ENCODE measurements at regions not wholly inside any gene's neighbourhood (a gene's known extent, or its start where the extent isn't known, plus 50 kb on each side); places are given as distances from the start of the nearest gene placed in this dataset.

GRCh38 chr21:23837564-23837963 lies 1769.7 kb downstream of the MRPL39 start:
- Histone ChIP-seq H2BK5ac (ENCODE audit: low read depth, low read length, poor library complexity, severe bottlenecking) (no peak overlapping the region), H3K14ac (ENCODE audit: low read length in 2 of 2) (no peak overlapping the region), H2BK12ac (ENCODE audit: low read length in 2 of 2) (no peak overlapping the region), H3K23ac (ENCODE audit: low read length in 2 of 2) (no peak overlapping the region), H3K4ac (ENCODE audit: low read depth in 1 of 2, low read length in 2 of 2) (no peak overlapping the region), H3K27ac (ENCODE audit: low read length, poor library complexity, severe bottlenecking) (no peak overlapping the region), H3K4me1 (ENCODE audit: control insufficient read depth, insufficient read depth, low read depth, low read length) (no peaks in the 10 kb centered on the region), H2AFZ (ENCODE audit: low read depth, low read length) (no peak overlapping the region), H3K9ac (ENCODE audit: low read length) (no peak overlapping the region), H4K91ac (ENCODE audit: low read length) (no peak overlapping the region), H3K18ac (ENCODE audit: low read depth in 1 of 2, low read length in 2 of 2) (no peak overlapping the region), H4K8ac (ENCODE audit: low read length) (no peak overlapping the region), H3K36me3 (ENCODE audit: control insufficient read depth in 1 of 2, insufficient read depth in 2 of 2, low read depth in 1 of 2, low read length in 2 of 2) (no peaks in the 10 kb centered on the region), H3K27me3 (ENCODE audit: control insufficient read depth in 1 of 2, insufficient read depth in 1 of 2, low read length in 2 of 2) (no peaks in the 10 kb centered on the region), H3K4me2 (ENCODE audit: low read length, poor library complexity, severe bottlenecking) (no peak overlapping the region), H3K4me3 (ENCODE audit: insufficient read depth in 1 of 2, low read depth in 1 of 2, low read length in 2 of 2) (no peak overlapping the region), H3K79me1 (replicated peaks; ENCODE audit: low read length, poor library complexity, severe bottlenecking) (no peaks in the 10 kb centered on the region), H2BK15ac (ENCODE audit: low read depth, poor library complexity, severe bottlenecking) (no peak overlapping the region), H3K9me3 (ENCODE audit: control insufficient read depth, low read length) (peaks cover 10% of the 10 kb centered on the region), H2BK120ac (ENCODE audit: low read depth, low read length) (no peak overlapping the region), H2AK5ac (ENCODE audit: low read length, severe bottlenecking) (no peak overlapping the region)
- DNase-seq = no peak
- WGBS = 68% methylated on average over 3 of the region's 3 CpGs

- H3K14ac ChIP-seq (ENCODE audit: low read length in 2 of 2) = no peak overlapping the region
- WGBS = 69% methylated on average over 2 of the region's 3 CpGs
- no peak overlapping the region for H2BK15ac ChIP-seq (ENCODE audit: low read depth, poor library complexity, severe bottlenecking)
- H3K23ac ChIP-seq (ENCODE audit: low read length in 2 of 2) = no peak overlapping the region
- H3K4me3 ChIP-seq (ENCODE audit: insufficient read depth in 1 of 2, low read depth in 1 of 2, low read length in 2 of 2) = no peak overlapping the region
- H2BK5ac ChIP-seq (ENCODE audit: low read depth, low read length, poor library complexity, severe bottlenecking) = no peak overlapping the region
- H3K4ac ChIP-seq (ENCODE audit: low read depth in 1 of 2, low read length in 2 of 2) = no peak overlapping the region
- H3K9me3 ChIP-seq (ENCODE audit: control insufficient read depth, low read length) = no peaks in the 10 kb centered on the region
- no peak overlapping the region for H3K27ac ChIP-seq (ENCODE audit: low read length, poor library complexity, severe bottlenecking)
- H2BK12ac ChIP-seq (ENCODE audit: low read length in 2 of 2) = no peak overlapping the region
- H3K36me3 ChIP-seq (ENCODE audit: control insufficient read depth in 1 of 2, insufficient read depth in 2 of 2, low read depth in 1 of 2, low read length in 2 of 2) = no peaks in the 10 kb centered on the region
- H3K4me2 ChIP-seq (ENCODE audit: low read length, poor library complexity, severe bottlenecking) = no peak overlapping the region
- no peak overlapping the region for H2BK120ac ChIP-seq (ENCODE audit: low read depth, low read length)
- H3K79me1 ChIP-seq (replicated peaks; ENCODE audit: low read length, poor library complexity, severe bottlenecking) = no peaks in the 10 kb centered on the region
- H3K4me1 ChIP-seq (ENCODE audit: control insufficient read depth, insufficient read depth, low read depth, low read length) = no peaks in the 10 kb centered on the region
- no peak overlapping the region for H4K91ac ChIP-seq (ENCODE audit: low read length)
- no peak overlapping the region for H3K9ac ChIP-seq (ENCODE audit: low read length)
- no peak overlapping the region for H3K18ac ChIP-seq (ENCODE audit: low read depth in 1 of 2, low read length in 2 of 2)
- no peak overlapping the region for H2AK5ac ChIP-seq (ENCODE audit: low read length, severe bottlenecking)
- H2AFZ ChIP-seq (ENCODE audit: low read depth, low read length) = no peak overlapping the region
- DNase-seq = no peak
- H4K8ac ChIP-seq (ENCODE audit: low read length) = no peak overlapping the region
- no peaks in the 10 kb centered on the region for H3K27me3 ChIP-seq (ENCODE audit: control insufficient read depth in 1 of 2, insufficient read depth in 1 of 2, low read length in 2 of 2)
Observed at GRCh38 chr21:23822760-23823159, 1784.5 kb downstream of the MRPL39 start.

GRCh38 chr21:23817337-23817736 lies 1789.9 kb downstream of the MRPL39 start:
- H3K4me3 ChIP-seq (ENCODE audit: insufficient read depth in 1 of 2, low read depth in 1 of 2, low read length in 2 of 2) = no peak overlapping the region
- H3K14ac ChIP-seq (ENCODE audit: low read length in 2 of 2) = no peak overlapping the region
- no peak overlapping the region for H3K4ac ChIP-seq (ENCODE audit: low read depth in 1 of 2, low read length in 2 of 2)
- H2BK120ac ChIP-seq (ENCODE audit: low read depth, low read length) = no peak overlapping the region
- H3K27me3 ChIP-seq (ENCODE audit: control insufficient read depth in 1 of 2, insufficient read depth in 1 of 2, low read length in 2 of 2) = no peaks in the 10 kb centered on the region
- H3K36me3 ChIP-seq (ENCODE audit: control insufficient read depth in 1 of 2, insufficient read depth in 2 of 2, low read depth in 1 of 2, low read length in 2 of 2) = no peaks in the 10 kb centered on the region
- no peak overlapping the region for H2AK5ac ChIP-seq (ENCODE audit: low read length, severe bottlenecking)
- no peak overlapping the region for H4K8ac ChIP-seq (ENCODE audit: low read length)
- H3K4me1 ChIP-seq (ENCODE audit: control insufficient read depth, insufficient read depth, low read depth, low read length) = no peaks in the 10 kb centered on the region
- H3K9me3 ChIP-seq (ENCODE audit: control insufficient read depth, low read length) = no peaks in the 10 kb centered on the region
- H3K9ac ChIP-seq (ENCODE audit: low read length) = no peak overlapping the region
- H3K18ac ChIP-seq (ENCODE audit: low read depth in 1 of 2, low read length in 2 of 2) = no peak overlapping the region
- no CpG with 5 or more reads among the region's 1 CpG for WGBS
- no peak for DNase-seq
- H4K91ac ChIP-seq (ENCODE audit: low read length) = no peak overlapping the region
- H2BK12ac ChIP-seq (ENCODE audit: low read length in 2 of 2) = no peak overlapping the region
- H2AFZ ChIP-seq (ENCODE audit: low read depth, low read length) = no peak overlapping the region
- H3K23ac ChIP-seq (ENCODE audit: low read length in 2 of 2) = no peak overlapping the region
- H2BK5ac ChIP-seq (ENCODE audit: low read depth, low read length, poor library complexity, severe bottlenecking) = no peak overlapping the region
- H2BK15ac ChIP-seq (ENCODE audit: low read depth, poor library complexity, severe bottlenecking) = no peak overlapping the region
- H3K27ac ChIP-seq (ENCODE audit: low read length, poor library complexity, severe bottlenecking) = no peak overlapping the region
- no peaks in the 10 kb centered on the region for H3K79me1 ChIP-seq (replicated peaks; ENCODE audit: low read length, poor library complexity, severe bottlenecking)
- no peak overlapping the region for H3K4me2 ChIP-seq (ENCODE audit: low read length, poor library complexity, severe bottlenecking)

GRCh38 chr21:23812485-23812884 lies 1794.8 kb downstream of the MRPL39 start:
- H3K27me3 ChIP-seq (ENCODE audit: control insufficient read depth in 1 of 2, insufficient read depth in 1 of 2, low read length in 2 of 2) = no peaks in the 10 kb centered on the region
- no peaks in the 10 kb centered on the region for H3K4me1 ChIP-seq (ENCODE audit: control insufficient read depth, insufficient read depth, low read depth, low read length)
- 68% methylated on average over 4 of the region's 4 CpGs for whole genome bisulfite sequencing
- H2BK12ac ChIP-seq (ENCODE audit: low read length in 2 of 2) = no peak overlapping the region
- H2AFZ ChIP-seq (ENCODE audit: low read depth, low read length) = no peak overlapping the region
- H4K91ac ChIP-seq (ENCODE audit: low read length) = no peak overlapping the region
- H3K4me2 ChIP-seq (ENCODE audit: low read length, poor library complexity, severe bottlenecking) = no peak overlapping the region
- no peak overlapping the region for H3K4ac ChIP-seq (ENCODE audit: low read depth in 1 of 2, low read length in 2 of 2)
- no peaks in the 10 kb centered on the region for H3K79me1 ChIP-seq (replicated peaks; ENCODE audit: low read length, poor library complexity, severe bottlenecking)
- H3K23ac ChIP-seq (ENCODE audit: low read length in 2 of 2) = no peak overlapping the region
- H3K27ac ChIP-seq (ENCODE audit: low read length, poor library complexity, severe bottlenecking) = no peak overlapping the region
- H2BK5ac ChIP-seq (ENCODE audit: low read depth, low read length, poor library complexity, severe bottlenecking) = no peak overlapping the region
- no peak overlapping the region for H2BK15ac ChIP-seq (ENCODE audit: low read depth, poor library complexity, severe bottlenecking)
- no peak overlapping the region for H3K4me3 ChIP-seq (ENCODE audit: insufficient read depth in 1 of 2, low read depth in 1 of 2, low read length in 2 of 2)
- no peak overlapping the region for H3K14ac ChIP-seq (ENCODE audit: low read length in 2 of 2)
- H3K36me3 ChIP-seq (ENCODE audit: control insufficient read depth in 1 of 2, insufficient read depth in 2 of 2, low read depth in 1 of 2, low read length in 2 of 2) = no peaks in the 10 kb centered on the region
- H2AK5ac ChIP-seq (ENCODE audit: low read length, severe bottlenecking) = no peak overlapping the region
- H4K8ac ChIP-seq (ENCODE audit: low read length) = no peak overlapping the region
- H3K9ac ChIP-seq (ENCODE audit: low read length) = no peak overlapping the region
- no peak overlapping the region for H2BK120ac ChIP-seq (ENCODE audit: low read depth, low read length)
- no peaks in the 10 kb centered on the region for H3K9me3 ChIP-seq (ENCODE audit: control insufficient read depth, low read length)
- DNase-seq = no peak
- no peak overlapping the region for H3K18ac ChIP-seq (ENCODE audit: low read depth in 1 of 2, low read length in 2 of 2)

All from mesenchymal stem cell (in vitro differentiated cells and primary cell).